Testis (tissue), 2 donors: ENCODE measurements at regions not wholly inside any gene's neighbourhood (a gene's known extent, or its start where the extent isn't known, plus 50 kb on each side); places are given as distances from the start of the nearest gene placed in this dataset.

Source experiments
- DNase-seq: peaks from one replicate; pipeline ENCODE4 v3.0.0-alpha.2; 2019
- H3K27ac ChIP-seq, 2 donors: fragments of 200-600 bp; sonication (generic); one replicate each; pipeline ENCODE4 v1.5.1; 2019
- H3K27me3 ChIP-seq: fragments of 200-600 bp; sonication (generic); one replicate; pipeline ENCODE4 v1.5.1; 2019
- H3K36me3 ChIP-seq: fragments of 200-600 bp; sonication (generic); one replicate; pipeline ENCODE4 v1.5.1; 2017; ENCODE audit warnings: low read depth; ENCODE audit errors: missing control alignments
- H3K4me1 ChIP-seq: fragments of 200-600 bp; sonication (generic); one replicate; pipeline ENCODE4 v1.5.1; 2019
- H3K4me3 ChIP-seq, 2 donors: fragments of 200-600 bp; sonication (generic); one replicate each; pipeline ENCODE4 v1.5.1; 2017 to 2019
- H3K9me3 ChIP-seq: fragments of 200-600 bp; sonication (generic); one replicate; pipeline ENCODE4 v1.5.1; 2017
- POLR2A ChIP-seq: fragments of 450-650 bp; IDR thresholded peaks from one replicate; pipeline ENCODE4 v1.6.1; 2017; ENCODE audit warnings: antibody characterized with exemption, mild to moderate bottlenecking, moderate library complexity
- WGBS, 2 donors: methylation state at CpG; one replicate each; pipeline ENCODE4 v1.1.5; 2018; 5-methylcytosine and 5-hydroxymethylcytosine counted together
- intact Hi-C: fragments of 100-400 bp; cut with DNase I; formaldehyde crosslinking; loops from one replicate; pipeline ENCODE4 v1.15.1; 2023; ENCODE audit warnings: low total_unique reads
- TF ChIP-seq, protein P1 (sequence below), 3 experiments: fragments of 450-650 bp in 2 of 3; fragments of 200-600 bp in 1 of 3; sonication (generic) in 1 of 3; IDR thresholded peaks; one replicate each; pipeline ENCODE4 v1.5.1; 2016 to 2019; ENCODE audit warnings: antibody characterized with exemption in 3 of 3, mild to moderate bottlenecking in 2 of 3, moderate library complexity in 1 of 3

GRCh38 chr18:71471963-71472725 lies 1072.0 kb downstream of the CBLN2 start:
- Histone ChIP-seq H3K27me3 (no peaks in the 10 kb centered on the region), H3K27ac (no peak overlapping the region), H3K36me3 (no peaks in the 10 kb centered on the region), H3K4me1 (no peaks in the 10 kb centered on the region), H3K9me3 (no peaks in the 10 kb centered on the region), H3K4me3 (no peak overlapping the region)
- TF ChIP-seq, protein P1, sequence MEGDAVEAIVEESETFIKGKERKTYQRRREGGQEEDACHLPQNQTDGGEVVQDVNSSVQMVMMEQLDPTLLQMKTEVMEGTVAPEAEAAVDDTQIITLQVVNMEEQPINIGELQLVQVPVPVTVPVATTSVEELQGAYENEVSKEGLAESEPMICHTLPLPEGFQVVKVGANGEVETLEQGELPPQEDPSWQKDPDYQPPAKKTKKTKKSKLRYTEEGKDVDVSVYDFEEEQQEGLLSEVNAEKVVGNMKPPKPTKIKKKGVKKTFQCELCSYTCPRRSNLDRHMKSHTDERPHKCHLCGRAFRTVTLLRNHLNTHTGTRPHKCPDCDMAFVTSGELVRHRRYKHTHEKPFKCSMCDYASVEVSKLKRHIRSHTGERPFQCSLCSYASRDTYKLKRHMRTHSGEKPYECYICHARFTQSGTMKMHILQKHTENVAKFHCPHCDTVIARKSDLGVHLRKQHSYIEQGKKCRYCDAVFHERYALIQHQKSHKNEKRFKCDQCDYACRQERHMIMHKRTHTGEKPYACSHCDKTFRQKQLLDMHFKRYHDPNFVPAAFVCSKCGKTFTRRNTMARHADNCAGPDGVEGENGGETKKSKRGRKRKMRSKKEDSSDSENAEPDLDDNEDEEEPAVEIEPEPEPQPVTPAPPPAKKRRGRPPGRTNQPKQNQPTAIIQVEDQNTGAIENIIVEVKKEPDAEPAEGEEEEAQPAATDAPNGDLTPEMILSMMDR (IDR thresholded peaks at IDR 0.05) = no peak
- TF ChIP-seq POLR2A = no peak
- intact Hi-C loops = no loop called here
- no peak for DNase-seq
- 76 to 88% methylated on average over 19 of the region's 19 CpGs for WGBS, 2 donors

DNA sequence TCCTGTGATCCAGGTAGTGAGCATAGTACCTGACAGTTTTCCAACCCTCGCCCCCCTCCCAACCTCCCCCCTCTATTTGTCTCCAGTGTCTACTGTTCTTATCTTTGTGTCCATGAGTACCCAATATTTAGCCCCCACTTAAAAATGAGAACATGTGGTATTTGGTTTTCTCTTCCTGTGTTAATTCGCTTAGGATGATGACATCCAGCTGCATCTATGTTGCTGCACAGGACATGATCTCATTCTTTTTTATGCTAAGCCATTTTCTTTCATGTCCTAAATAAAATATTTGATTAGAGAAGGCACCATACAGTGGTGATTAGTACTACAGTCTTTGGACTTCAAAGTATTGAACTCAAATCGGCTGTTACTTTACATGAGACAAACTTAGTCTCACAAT lies 1087.9 kb downstream of the CBLN2 start:
- Histone ChIP-seq H3K4me1 (no peaks in the 10 kb centered on the region), H3K9me3 (no peaks in the 10 kb centered on the region), H3K27me3 (no peaks in the 10 kb centered on the region), H3K27ac (no peak overlapping the region), H3K36me3 (no peaks in the 10 kb centered on the region), H3K4me3 (no peak overlapping the region)
- intact Hi-C loops = no loop called here
- DNase-seq = no peak
- TF ChIP-seq, protein P1 (IDR thresholded peaks at IDR 0.05) = no peak
- no peak for TF ChIP-seq POLR2A
- 81 to 87% methylated on average over 3 of the region's 3 CpGs for WGBS, 2 donors

GRCh38 chr18:71450257-71450656 lies 1093.9 kb downstream of the CBLN2 start:
- intact Hi-C loops = no loop called here
- H3K4me1 ChIP-seq = no peaks in the 10 kb centered on the region
- WGBS, 2 donors = 85 to 87% methylated on average over 3 of the region's 3 CpGs
- no peak overlapping the region for H3K4me3 ChIP-seq
- H3K36me3 ChIP-seq = no peaks in the 10 kb centered on the region
- DNase-seq = no peak
- TF ChIP-seq, protein P1 (IDR thresholded peaks at IDR 0.05) = no peak
- no peak for TF ChIP-seq POLR2A
- no peaks in the 10 kb centered on the region for H3K27me3 ChIP-seq
- no peak overlapping the region for H3K27ac ChIP-seq
- H3K9me3 ChIP-seq = no peaks in the 10 kb centered on the region

DNA sequence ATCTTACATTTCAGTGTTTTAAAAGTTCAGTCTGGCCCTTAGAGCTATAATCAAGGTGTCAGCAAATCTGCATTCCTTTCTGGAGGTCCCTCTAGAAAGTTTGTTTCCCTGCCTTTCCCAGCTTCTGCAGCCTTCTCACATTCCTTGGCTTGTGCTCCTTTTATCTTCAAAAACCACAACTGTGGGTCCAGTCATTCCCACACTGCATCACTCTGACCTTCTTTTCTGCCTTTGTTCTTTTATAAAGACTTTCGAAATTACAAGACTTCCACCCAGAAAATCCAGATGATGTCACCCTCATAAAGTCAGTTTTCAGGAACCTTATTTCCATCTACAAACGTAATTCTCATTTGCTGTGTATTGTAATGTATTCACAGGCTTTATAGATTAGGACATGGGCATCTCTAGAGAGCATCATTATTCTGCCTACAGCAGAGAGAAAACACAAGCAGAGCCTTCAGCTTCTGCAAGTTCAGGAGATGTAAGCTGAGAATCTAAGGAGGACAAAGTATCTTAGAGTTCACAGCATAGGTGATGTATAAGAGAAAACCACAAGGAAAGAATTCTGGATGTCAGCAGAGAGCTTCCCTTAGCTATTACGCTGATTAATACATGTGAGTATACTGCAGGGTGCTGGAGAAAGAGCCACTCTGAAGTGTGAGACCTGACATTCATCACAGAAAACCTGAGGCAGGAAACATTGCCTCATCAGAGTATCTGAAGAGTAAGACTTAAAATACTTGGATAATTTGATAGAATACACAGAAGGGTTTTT lies 1100.2 kb downstream of the CBLN2 start:
- Histone ChIP-seq H3K4me1 (no peaks in the 10 kb centered on the region), H3K36me3 (no peaks in the 10 kb centered on the region), H3K4me3 (no peak overlapping the region), H3K27ac (no peak overlapping the region), H3K9me3 (no peaks in the 10 kb centered on the region), H3K27me3 (no peaks in the 10 kb centered on the region)
- no peak for DNase-seq
- no peak for TF ChIP-seq POLR2A
- TF ChIP-seq, protein P1 (IDR thresholded peaks at IDR 0.05) = no peak
- intact Hi-C loops = no loop called here
- WGBS, 2 donors = 59 to 66% methylated on average over 3 of the region's 3 CpGs
